ENCODE measurements at regions not wholly inside any gene's neighbourhood (a gene's known extent, or its start where the extent isn't known, plus 50 kb on each side); places are given as distances from the start of the nearest gene placed in this dataset.

DNA sequence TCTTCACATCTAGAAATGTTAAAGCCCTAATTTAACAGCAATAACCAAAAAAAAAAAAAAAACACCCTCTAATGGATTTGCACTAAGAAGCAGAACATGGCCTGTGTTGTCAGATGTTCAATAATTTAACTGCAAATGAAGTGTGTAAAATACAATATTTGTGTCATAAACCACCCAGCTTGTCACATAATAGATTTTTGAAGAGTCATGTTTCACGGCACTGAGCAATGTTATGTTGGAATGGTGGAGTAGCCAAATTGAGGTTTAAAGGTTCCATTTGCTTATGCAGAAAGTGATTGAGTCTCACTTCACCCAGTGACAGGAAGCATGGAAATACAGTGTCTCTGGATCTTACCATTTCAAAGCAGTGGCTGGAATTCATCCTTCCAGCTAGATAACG, 173.2 kb upstream of the XYLT1 start:
- Mint-ChIP-seq H3K4me3 (no peak overlapping the region), H3K27ac (no peak overlapping the region), H3K27me3 (ENCODE audit: low read depth) (no peaks in the 10 kb centered on the region), H3K9me3 (peaks cover 19% of the 10 kb centered on the region), H3K36me3 (peaks cover 12% of the 10 kb centered on the region), H3K4me1 (no peaks in the 10 kb centered on the region)
- DNase-seq (ENCODE audit: low spot score) (no peak), ATAC-seq (no peak)
- ChIA-PET CTCF (no interaction called here), POLR2A (no interaction called here)
- no peak for TF ChIP-seq FOXK1 (CRISPR knock-in tag; IDR thresholded peaks at IDR 0.05)
- TF ChIP-seq, protein P1, sequence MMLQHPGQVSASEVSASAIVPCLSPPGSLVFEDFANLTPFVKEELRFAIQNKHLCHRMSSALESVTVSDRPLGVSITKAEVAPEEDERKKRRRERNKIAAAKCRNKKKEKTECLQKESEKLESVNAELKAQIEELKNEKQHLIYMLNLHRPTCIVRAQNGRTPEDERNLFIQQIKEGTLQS (CRISPR knock-in tag; conservative IDR thresholded peaks at IDR 0.05): no peak
- TF ChIP-seq ZNF219 (CRISPR knock-in tag; IDR thresholded peaks at IDR 0.05; ENCODE audit: borderline replicate concordance): no peak
- TF ChIP-seq, protein P2, sequence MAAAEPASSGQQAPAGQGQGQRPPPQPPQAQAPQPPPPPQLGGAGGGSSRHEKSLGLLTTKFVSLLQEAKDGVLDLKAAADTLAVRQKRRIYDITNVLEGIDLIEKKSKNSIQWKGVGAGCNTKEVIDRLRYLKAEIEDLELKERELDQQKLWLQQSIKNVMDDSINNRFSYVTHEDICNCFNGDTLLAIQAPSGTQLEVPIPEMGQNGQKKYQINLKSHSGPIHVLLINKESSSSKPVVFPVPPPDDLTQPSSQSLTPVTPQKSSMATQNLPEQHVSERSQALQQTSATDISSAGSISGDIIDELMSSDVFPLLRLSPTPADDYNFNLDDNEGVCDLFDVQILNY (CRISPR knock-in tag; IDR thresholded peaks at IDR 0.05): no peak
- TF ChIP-seq, protein P3, sequence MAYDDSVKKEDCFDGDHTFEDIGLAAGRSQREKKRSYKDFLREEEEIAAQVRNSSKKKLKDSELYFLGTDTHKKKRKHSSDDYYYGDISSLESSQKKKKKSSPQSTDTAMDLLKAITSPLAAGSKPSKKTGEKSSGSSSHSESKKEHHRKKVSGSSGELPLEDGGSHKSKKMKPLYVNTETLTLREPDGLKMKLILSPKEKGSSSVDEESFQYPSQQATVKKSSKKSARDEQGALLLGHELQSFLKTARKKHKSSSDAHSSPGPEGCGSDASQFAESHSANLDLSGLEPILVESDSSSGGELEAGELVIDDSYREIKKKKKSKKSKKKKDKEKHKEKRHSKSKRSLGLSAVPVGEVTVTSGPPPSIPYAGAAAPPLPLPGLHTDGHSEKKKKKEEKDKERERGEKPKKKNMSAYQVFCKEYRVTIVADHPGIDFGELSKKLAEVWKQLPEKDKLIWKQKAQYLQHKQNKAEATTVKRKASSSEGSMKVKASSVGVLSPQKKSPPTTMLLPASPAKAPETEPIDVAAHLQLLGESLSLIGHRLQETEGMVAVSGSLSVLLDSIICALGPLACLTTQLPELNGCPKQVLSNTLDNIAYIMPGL (CRISPR knock-in tag; IDR thresholded peaks at IDR 0.05): no peak
- TF ChIP-seq ATF1 (CRISPR knock-in tag; IDR thresholded peaks at IDR 0.05): no peak
- TF ChIP-seq, protein P4, sequence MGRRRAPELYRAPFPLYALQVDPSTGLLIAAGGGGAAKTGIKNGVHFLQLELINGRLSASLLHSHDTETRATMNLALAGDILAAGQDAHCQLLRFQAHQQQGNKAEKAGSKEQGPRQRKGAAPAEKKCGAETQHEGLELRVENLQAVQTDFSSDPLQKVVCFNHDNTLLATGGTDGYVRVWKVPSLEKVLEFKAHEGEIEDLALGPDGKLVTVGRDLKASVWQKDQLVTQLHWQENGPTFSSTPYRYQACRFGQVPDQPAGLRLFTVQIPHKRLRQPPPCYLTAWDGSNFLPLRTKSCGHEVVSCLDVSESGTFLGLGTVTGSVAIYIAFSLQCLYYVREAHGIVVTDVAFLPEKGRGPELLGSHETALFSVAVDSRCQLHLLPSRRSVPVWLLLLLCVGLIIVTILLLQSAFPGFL (CRISPR knock-in tag; IDR thresholded peaks at IDR 0.05; ENCODE audit: borderline replicate concordance): no peak
- TF ChIP-seq, protein P5, sequence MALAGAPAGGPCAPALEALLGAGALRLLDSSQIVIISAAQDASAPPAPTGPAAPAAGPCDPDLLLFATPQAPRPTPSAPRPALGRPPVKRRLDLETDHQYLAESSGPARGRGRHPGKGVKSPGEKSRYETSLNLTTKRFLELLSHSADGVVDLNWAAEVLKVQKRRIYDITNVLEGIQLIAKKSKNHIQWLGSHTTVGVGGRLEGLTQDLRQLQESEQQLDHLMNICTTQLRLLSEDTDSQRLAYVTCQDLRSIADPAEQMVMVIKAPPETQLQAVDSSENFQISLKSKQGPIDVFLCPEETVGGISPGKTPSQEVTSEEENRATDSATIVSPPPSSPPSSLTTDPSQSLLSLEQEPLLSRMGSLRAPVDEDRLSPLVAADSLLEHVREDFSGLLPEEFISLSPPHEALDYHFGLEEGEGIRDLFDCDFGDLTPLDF (CRISPR knock-in tag; IDR thresholded peaks at IDR 0.05): no peak
- TF ChIP-seq, protein P6, sequence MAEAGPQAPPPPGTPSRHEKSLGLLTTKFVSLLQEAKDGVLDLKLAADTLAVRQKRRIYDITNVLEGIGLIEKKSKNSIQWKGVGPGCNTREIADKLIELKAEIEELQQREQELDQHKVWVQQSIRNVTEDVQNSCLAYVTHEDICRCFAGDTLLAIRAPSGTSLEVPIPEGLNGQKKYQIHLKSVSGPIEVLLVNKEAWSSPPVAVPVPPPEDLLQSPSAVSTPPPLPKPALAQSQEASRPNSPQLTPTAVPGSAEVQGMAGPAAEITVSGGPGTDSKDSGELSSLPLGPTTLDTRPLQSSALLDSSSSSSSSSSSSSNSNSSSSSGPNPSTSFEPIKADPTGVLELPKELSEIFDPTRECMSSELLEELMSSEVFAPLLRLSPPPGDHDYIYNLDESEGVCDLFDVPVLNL (CRISPR knock-in tag; IDR thresholded peaks at IDR 0.05; ENCODE audit: borderline replicate concordance, low read depth): no peak
- no peak for TF ChIP-seq KAT7 (CRISPR knock-in tag; IDR thresholded peaks at IDR 0.05; ENCODE audit: borderline replicate concordance)
- TF ChIP-seq OVOL2 (CRISPR knock-in tag; IDR thresholded peaks at IDR 0.05; ENCODE audit: borderline replicate concordance): no peak
- TF ChIP-seq ZNF138 (CRISPR knock-in tag; conservative IDR thresholded peaks at IDR 0.05): no peak
- no peak for TF ChIP-seq ZNF416 (CRISPR knock-in tag; IDR thresholded peaks at IDR 0.05)
- TF ChIP-seq SMAD4 (CRISPR knock-in tag; IDR thresholded peaks at IDR 0.05): no peak
- TF ChIP-seq, protein P7, sequence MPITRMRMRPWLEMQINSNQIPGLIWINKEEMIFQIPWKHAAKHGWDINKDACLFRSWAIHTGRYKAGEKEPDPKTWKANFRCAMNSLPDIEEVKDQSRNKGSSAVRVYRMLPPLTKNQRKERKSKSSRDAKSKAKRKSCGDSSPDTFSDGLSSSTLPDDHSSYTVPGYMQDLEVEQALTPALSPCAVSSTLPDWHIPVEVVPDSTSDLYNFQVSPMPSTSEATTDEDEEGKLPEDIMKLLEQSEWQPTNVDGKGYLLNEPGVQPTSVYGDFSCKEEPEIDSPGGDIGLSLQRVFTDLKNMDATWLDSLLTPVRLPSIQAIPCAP (CRISPR knock-in tag; IDR thresholded peaks at IDR 0.05): no peak
- no peak for TF ChIP-seq CBFB (CRISPR knock-in tag; IDR thresholded peaks at IDR 0.05; ENCODE audit: low read depth)
- TF ChIP-seq SOX15 (CRISPR knock-in tag; IDR thresholded peaks at IDR 0.05): no peak
- TF ChIP-seq, protein P8, sequence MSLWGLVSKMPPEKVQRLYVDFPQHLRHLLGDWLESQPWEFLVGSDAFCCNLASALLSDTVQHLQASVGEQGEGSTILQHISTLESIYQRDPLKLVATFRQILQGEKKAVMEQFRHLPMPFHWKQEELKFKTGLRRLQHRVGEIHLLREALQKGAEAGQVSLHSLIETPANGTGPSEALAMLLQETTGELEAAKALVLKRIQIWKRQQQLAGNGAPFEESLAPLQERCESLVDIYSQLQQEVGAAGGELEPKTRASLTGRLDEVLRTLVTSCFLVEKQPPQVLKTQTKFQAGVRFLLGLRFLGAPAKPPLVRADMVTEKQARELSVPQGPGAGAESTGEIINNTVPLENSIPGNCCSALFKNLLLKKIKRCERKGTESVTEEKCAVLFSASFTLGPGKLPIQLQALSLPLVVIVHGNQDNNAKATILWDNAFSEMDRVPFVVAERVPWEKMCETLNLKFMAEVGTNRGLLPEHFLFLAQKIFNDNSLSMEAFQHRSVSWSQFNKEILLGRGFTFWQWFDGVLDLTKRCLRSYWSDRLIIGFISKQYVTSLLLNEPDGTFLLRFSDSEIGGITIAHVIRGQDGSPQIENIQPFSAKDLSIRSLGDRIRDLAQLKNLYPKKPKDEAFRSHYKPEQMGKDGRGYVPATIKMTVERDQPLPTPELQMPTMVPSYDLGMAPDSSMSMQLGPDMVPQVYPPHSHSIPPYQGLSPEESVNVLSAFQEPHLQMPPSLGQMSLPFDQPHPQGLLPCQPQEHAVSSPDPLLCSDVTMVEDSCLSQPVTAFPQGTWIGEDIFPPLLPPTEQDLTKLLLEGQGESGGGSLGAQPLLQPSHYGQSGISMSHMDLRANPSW (CRISPR knock-in tag; conservative IDR thresholded peaks at IDR 0.05; ENCODE audit: low read depth): no peak

All from WTC11 (cell line).